NCI-H1048 (cell line): ENCODE measurements at regions not wholly inside any gene's neighbourhood (a gene's known extent, or its start where the extent isn't known, plus 50 kb on each side); places are given as distances from the start of the nearest gene placed in this dataset.
"Not testable (repeated sequence)": the region's sequence is repeated elsewhere in the genome, so short reads cannot be mapped to it uniquely, and the experiment has no call there.

Experiments
- DNase-seq: peaks from one replicate; lab custom pipeline; 2025; lab: John Stamatoyannopoulos, UW

- no peak for DNase-seq
These were observed 187.8 kb downstream of the ANKRD60 start for GRCh38 chr20:58040447-58041290.

- DNase-seq, result no peak
These were observed 189.0 kb downstream of the ANKRD60 start for GRCh38 chr20:58039274-58040092.

- no peak for DNase-seq
These were observed 190.3 kb downstream of the ANKRD60 start for GRCh38 chr20:58038123-58038654.

GRCh38 chr20:58037631-58038030 is 190.8 kb downstream of the ANKRD60 start:
- DNase-seq, result no peak

- DNase-seq, result no peak
These were observed 195.4 kb downstream of the ANKRD60 start for GRCh38 chr20:58033026-58033536.

GRCh38 chr20:58032599-58032998 is 195.9 kb downstream of the ANKRD60 start:
- DNase-seq, result no peak

- not testable (repeated sequence) for DNase-seq
These were observed 197.1 kb downstream of the ANKRD60 start for GRCh38 chr20:58031350-58031749.

- DNase-seq, result no peak
These were observed 200.3 kb downstream of the ANKRD60 start for GRCh38 chr20:58028123-58028522.

- no peak for DNase-seq
These were observed 202.1 kb downstream of the ANKRD60 start for GRCh38 chr20:58026361-58026760.

GRCh38 chr20:58025233-58025632 is 203.2 kb downstream of the ANKRD60 start:
- DNase-seq, result no peak

GRCh38 chr20:58024241-58024721 is 204.2 kb downstream of the ANKRD60 start:
- no peak for DNase-seq

- DNase-seq, result no peak
These were observed 204.7 kb downstream of the ANKRD60 start for GRCh38 chr20:58023781-58024180.

GRCh38 chr20:58023346-58023745 is 205.1 kb downstream of the ANKRD60 start:
- DNase-seq, result no peak

- no peak for DNase-seq
These were observed 205.7 kb downstream of the ANKRD60 start for GRCh38 chr20:58022711-58023110.

- DNase-seq, result no peak
These were observed 207.0 kb downstream of the ANKRD60 start for GRCh38 chr20:58021481-58021880.

GRCh38 chr20:58020656-58021454 is 207.6 kb downstream of the ANKRD60 start:
- no peak for DNase-seq

- no peak for DNase-seq
These were observed 208.4 kb downstream of the ANKRD60 start for GRCh38 chr20:58019850-58020625.

GRCh38 chr20:58019027-58019849 is 209.2 kb downstream of the ANKRD60 start:
- no peak for DNase-seq

GRCh38 chr20:58018590-58018989 is 209.9 kb downstream of the ANKRD60 start:
- DNase-seq, result no peak

- DNase-seq, result no peak
These were observed 210.4 kb downstream of the ANKRD60 start for GRCh38 chr20:58017970-58018530.
